ENCODE measurements at regions not wholly inside any gene's neighbourhood (a gene's known extent, or its start where the extent isn't known, plus 50 kb on each side); places are given as distances from the start of the nearest gene placed in this dataset.
A peak's percentile ranks its signal among the peaks of the same experiment; 100 is the strongest.

DNA sequence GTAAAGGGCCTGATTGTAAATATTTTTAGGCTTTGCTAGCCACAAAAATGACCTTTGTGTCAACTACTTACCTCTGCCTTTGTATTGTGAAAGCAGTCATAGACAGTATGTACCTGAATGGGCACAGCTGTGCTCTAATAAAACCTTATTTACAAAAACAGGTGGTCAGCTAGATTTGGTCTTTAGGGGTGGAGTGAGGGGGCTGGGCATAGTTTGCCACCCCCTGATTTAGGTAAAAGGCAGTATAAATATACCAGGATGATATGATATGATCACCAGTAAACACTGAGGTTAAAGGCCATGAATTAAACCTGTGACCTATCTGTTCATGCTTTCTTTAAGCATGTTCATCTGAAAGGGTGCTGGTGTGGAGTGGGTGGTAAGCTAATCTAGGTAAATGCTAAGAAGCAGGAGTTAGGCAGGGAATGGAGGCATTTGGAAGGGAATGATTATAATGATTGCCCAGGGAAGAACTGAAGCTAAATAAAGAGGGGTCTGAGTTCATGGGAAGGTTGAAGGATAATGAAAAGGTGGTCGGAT, 77.1 kb upstream of the BCAT1 start:
- no peak for ATAC-seq (ENCODE audit: insufficient read depth, low read depth)
- no peak for TF ChIP-seq EZH2 (IDR thresholded peaks at IDR 0.05; ENCODE audit: borderline replicate concordance, low read depth, low read length, severe bottlenecking)
- TF ChIP-seq, protein P1, sequence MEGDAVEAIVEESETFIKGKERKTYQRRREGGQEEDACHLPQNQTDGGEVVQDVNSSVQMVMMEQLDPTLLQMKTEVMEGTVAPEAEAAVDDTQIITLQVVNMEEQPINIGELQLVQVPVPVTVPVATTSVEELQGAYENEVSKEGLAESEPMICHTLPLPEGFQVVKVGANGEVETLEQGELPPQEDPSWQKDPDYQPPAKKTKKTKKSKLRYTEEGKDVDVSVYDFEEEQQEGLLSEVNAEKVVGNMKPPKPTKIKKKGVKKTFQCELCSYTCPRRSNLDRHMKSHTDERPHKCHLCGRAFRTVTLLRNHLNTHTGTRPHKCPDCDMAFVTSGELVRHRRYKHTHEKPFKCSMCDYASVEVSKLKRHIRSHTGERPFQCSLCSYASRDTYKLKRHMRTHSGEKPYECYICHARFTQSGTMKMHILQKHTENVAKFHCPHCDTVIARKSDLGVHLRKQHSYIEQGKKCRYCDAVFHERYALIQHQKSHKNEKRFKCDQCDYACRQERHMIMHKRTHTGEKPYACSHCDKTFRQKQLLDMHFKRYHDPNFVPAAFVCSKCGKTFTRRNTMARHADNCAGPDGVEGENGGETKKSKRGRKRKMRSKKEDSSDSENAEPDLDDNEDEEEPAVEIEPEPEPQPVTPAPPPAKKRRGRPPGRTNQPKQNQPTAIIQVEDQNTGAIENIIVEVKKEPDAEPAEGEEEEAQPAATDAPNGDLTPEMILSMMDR (IDR thresholded peaks at IDR 0.05; ENCODE audit: borderline replicate concordance, extremely low read depth, low read length, poor library complexity, severe bottlenecking): no peak
- Histone ChIP-seq H3K9ac (ENCODE audit: low read depth, low read length) (no peak overlapping the region), H3K4me2 (ENCODE audit: insufficient read depth, low read length) (no peak overlapping the region), H4K20me1 (ENCODE audit: insufficient read depth, low read length) (no peaks in the 10 kb centered on the region), H3K4me3 (ENCODE audit: low read depth in 1 of 2, low read length in 2 of 2) (no peak overlapping the region), H2AFZ (ENCODE audit: low read depth, low read length) (no peak overlapping the region), H3K36me3 (ENCODE audit: insufficient read depth, low read length) (no peaks in the 10 kb centered on the region), H3K9me3 (ENCODE audit: insufficient read depth, low read length, severe bottlenecking) (no peaks in the 10 kb centered on the region), H3K4me1 (ENCODE audit: insufficient read depth, low read length) (no peaks in the 10 kb centered on the region), H3K27ac (ENCODE audit: low read length) (no peak overlapping the region), H3K79me2 (ENCODE audit: insufficient read depth, low read length) (no peaks in the 10 kb centered on the region), H3K27me3 (ENCODE audit: insufficient read depth, low read length, poor library complexity) (no peaks in the 10 kb centered on the region)
- no peak for DNase-seq

DNA sequence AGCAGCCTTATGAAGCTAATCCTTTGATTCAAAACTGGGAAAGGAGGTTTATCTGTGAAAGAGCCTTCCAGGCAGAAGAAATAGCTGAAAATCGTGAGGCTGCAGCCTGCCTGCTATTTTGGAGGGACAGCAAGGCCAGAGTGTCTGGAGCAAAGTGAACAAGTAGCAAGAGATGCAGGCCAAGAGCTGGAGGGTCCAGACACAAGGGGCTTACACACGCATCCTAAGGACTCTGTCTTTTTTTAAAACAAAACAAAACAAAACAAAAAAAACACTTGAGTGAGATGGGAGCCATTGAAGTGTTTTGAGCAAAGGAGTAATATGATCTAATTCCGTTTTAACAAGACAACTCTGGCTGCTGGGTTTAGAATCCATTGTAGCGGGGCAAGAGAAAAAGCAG, 76.4 kb upstream of the BCAT1 start:
- ATAC-seq (ENCODE audit: insufficient read depth, low read depth) (no peak), DNase-seq (no peak)
- H2AFZ ChIP-seq (ENCODE audit: low read depth, low read length): 0 out of 2 replicates have a peak overlapping the region, but pooled peaks have one; percentile 19
- no peaks in the 10 kb centered on the region for H4K20me1 ChIP-seq (ENCODE audit: insufficient read depth, low read length)
- no peaks in the 10 kb centered on the region for H3K9me3 ChIP-seq (ENCODE audit: insufficient read depth, low read length, severe bottlenecking)
- no peak overlapping the region for H3K4me2 ChIP-seq (ENCODE audit: insufficient read depth, low read length)
- H3K79me2 ChIP-seq (ENCODE audit: insufficient read depth, low read length): no peaks in the 10 kb centered on the region
- H3K36me3 ChIP-seq (ENCODE audit: insufficient read depth, low read length): no peaks in the 10 kb centered on the region
- no peak overlapping the region for H3K27ac ChIP-seq (ENCODE audit: low read length)
- H3K27me3 ChIP-seq (ENCODE audit: insufficient read depth, low read length, poor library complexity): no peaks in the 10 kb centered on the region
- no peak overlapping the region for H3K4me3 ChIP-seq (ENCODE audit: low read depth in 1 of 2, low read length in 2 of 2)
- no peak for TF ChIP-seq EZH2 (IDR thresholded peaks at IDR 0.05; ENCODE audit: borderline replicate concordance, low read depth, low read length, severe bottlenecking)
- TF ChIP-seq, protein P1 (IDR thresholded peaks at IDR 0.05; ENCODE audit: borderline replicate concordance, extremely low read depth, low read length, poor library complexity, severe bottlenecking): no peak
- H3K9ac ChIP-seq (ENCODE audit: low read depth, low read length): no peak overlapping the region
- H3K4me1 ChIP-seq (ENCODE audit: insufficient read depth, low read length): no peaks in the 10 kb centered on the region

DNA sequence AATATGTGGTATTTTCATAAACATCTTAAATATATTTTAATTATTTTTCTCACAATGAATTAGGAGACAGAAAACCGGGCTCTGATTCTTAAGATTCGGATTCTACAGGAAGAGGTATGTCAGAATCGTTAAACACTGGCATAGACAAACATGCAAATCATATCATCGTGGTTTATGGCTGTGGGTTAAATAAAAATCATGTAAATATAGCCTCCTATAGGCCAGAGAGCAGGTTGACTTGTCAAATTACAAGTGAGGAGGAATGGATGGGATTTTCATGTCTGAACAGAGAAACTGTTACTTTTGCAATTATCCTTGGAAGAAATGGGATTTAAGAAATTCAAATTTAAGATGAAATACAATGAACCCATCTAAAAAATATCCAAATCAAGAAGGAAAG, 74.9 kb upstream of the BCAT1 start:
- DNase-seq (no peak), ATAC-seq (ENCODE audit: insufficient read depth, low read depth) (no peak; the same call in 2 of the 3 replicates)
- Histone ChIP-seq H3K36me3 (ENCODE audit: insufficient read depth, low read length) (no peaks in the 10 kb centered on the region), H3K4me2 (ENCODE audit: insufficient read depth, low read length) (no peak overlapping the region), H2AFZ (ENCODE audit: low read depth, low read length) (no peak overlapping the region), H3K27ac (ENCODE audit: low read length) (no peak overlapping the region), H3K79me2 (ENCODE audit: insufficient read depth, low read length) (no peaks in the 10 kb centered on the region), H3K27me3 (ENCODE audit: insufficient read depth, low read length, poor library complexity) (no peaks in the 10 kb centered on the region), H4K20me1 (ENCODE audit: insufficient read depth, low read length) (no peaks in the 10 kb centered on the region), H3K9ac (ENCODE audit: low read depth, low read length) (no peak overlapping the region), H3K4me3 (ENCODE audit: low read depth in 1 of 2, low read length in 2 of 2) (no peak overlapping the region), H3K9me3 (ENCODE audit: insufficient read depth, low read length, severe bottlenecking) (peaks cover 6% of the 10 kb centered on the region), H3K4me1 (ENCODE audit: insufficient read depth, low read length) (no peaks in the 10 kb centered on the region)
- no peak for TF ChIP-seq EZH2 (IDR thresholded peaks at IDR 0.05; ENCODE audit: borderline replicate concordance, low read depth, low read length, severe bottlenecking)
- TF ChIP-seq, protein P1 (IDR thresholded peaks at IDR 0.05; ENCODE audit: borderline replicate concordance, extremely low read depth, low read length, poor library complexity, severe bottlenecking): no peak
